NT2/D1 (cell line): ENCODE measurements at regions not wholly inside any gene's neighbourhood (a gene's known extent, or its start where the extent isn't known, plus 50 kb on each side); places are given as distances from the start of the nearest gene placed in this dataset.

Source experiments
- DNase-seq: peaks from one replicate; pipeline ENCODE4 v3.0.0-alpha.2; 2011; ENCODE audit warnings: low read depth, low spot score
- H3K27me3 ChIP-seq: 2 replicates; pipeline ENCODE4 v1.6.0; 2011; ENCODE audit warnings: mild to moderate bottlenecking; ENCODE audit not compliant: insufficient read length, insufficient read depth
- H3K36me3 ChIP-seq: 2 replicates; pipeline ENCODE4 v1.6.1; 2011; ENCODE audit warnings: mild to moderate bottlenecking, low read length, mixed read lengths; ENCODE audit not compliant: insufficient read depth, insufficient read length
- H3K4me1 ChIP-seq: 2 replicates; pipeline ENCODE4 v1.5.1; 2011; ENCODE audit not compliant: insufficient read depth, insufficient read length
- H3K4me3 ChIP-seq: 2 replicates; pipeline ENCODE4 v1.5.1; 2011; ENCODE audit warnings: low read depth; ENCODE audit not compliant: insufficient read length
- H3K9ac ChIP-seq: 2 replicates; pipeline ENCODE4 v1.6.0; 2011; ENCODE audit warnings: low read depth; ENCODE audit not compliant: insufficient read length
- H3K9me3 ChIP-seq: 2 replicates; pipeline ENCODE4 v1.5.1; 2011; ENCODE audit warnings: mild to moderate bottlenecking, low read length; ENCODE audit not compliant: insufficient read depth
- SUZ12 ChIP-seq: IDR thresholded peaks from 2 replicates; pipeline ENCODE4 v1.6.1; 2011; ENCODE audit not compliant: insufficient read length, insufficient read depth; ENCODE audit errors: extremely low read depth
- YY1 ChIP-seq: IDR thresholded peaks from 2 replicates; pipeline ENCODE4 v1.6.1; 2011; ENCODE audit not compliant: insufficient read length, insufficient read depth
- ZNF274 ChIP-seq: IDR thresholded peaks from 2 replicates; pipeline ENCODE4 v1.6.1; 2011; ENCODE audit warnings: mild to moderate bottlenecking, low read depth, low read length

GRCh38 chr10:3487228-3487627 lies 297.8 kb downstream of the KLF6 start:
- Histone ChIP-seq H3K9me3 (no peaks in the 10 kb centered on the region), H3K36me3 (no peaks in the 10 kb centered on the region), H3K4me3 (no peak overlapping the region), H3K27me3 (no peaks in the 10 kb centered on the region), H3K9ac (no peak overlapping the region), H3K4me1 (peaks cover 5% of the 10 kb centered on the region)
- TF ChIP-seq SUZ12 (no peak), YY1 (no peak), ZNF274 (no peak)
- no peak for DNase-seq

DNA sequence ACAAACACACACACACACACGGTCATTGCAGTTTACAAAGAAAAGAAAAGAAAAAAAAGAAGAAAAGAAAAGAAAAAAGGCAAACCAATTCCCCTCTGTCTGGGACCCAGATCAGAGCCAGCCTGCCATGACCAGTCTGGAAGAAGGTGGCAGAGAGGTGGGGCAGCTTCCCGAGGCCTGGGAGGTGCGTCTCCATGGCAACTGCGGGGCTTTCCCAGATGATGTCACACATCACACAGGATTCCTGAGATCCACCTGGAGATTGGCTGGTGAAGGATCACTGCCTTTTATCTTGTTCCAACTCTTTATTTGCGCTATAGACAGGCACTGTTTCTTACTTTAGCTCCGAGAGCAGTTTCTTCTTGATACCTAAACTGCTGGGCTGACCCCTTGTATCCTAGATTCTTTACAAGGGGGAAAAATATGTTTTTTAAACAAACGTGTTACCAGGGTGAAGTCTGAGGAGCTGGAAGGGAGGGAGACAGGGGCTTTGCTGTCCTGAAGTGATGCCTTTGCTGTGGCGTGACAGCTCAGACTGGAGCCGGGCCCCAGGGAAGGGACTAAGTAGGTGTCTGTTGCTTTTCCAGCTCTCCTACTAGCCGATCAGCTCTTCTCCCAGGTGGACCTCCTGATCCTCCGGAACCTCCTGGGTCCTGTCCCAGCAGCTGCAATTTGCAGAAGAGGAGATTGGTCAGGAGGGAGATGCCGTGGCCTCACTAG lies 298.5 kb downstream of the KLF6 start:
- Histone ChIP-seq H3K27me3 (no peaks in the 10 kb centered on the region), H3K4me1 (peaks cover 5% of the 10 kb centered on the region), H3K9me3 (no peaks in the 10 kb centered on the region), H3K9ac (no peak overlapping the region), H3K4me3 (no peak overlapping the region), H3K36me3 (no peaks in the 10 kb centered on the region)
- TF ChIP-seq SUZ12, result no peak
- TF ChIP-seq YY1, result no peak
- TF ChIP-seq ZNF274, result no peak
- peak; percentile 30 for DNase-seq

GRCh38 chr10:3485057-3485686 lies 299.8 kb downstream of the KLF6 start:
- no peak overlapping the region for H3K9ac ChIP-seq
- H3K4me1 ChIP-seq, result peaks cover 5% of the 10 kb centered on the region
- no peaks in the 10 kb centered on the region for H3K9me3 ChIP-seq
- no peak for DNase-seq
- H3K36me3 ChIP-seq, result no peaks in the 10 kb centered on the region
- H3K4me3 ChIP-seq, result no peak overlapping the region
- no peaks in the 10 kb centered on the region for H3K27me3 ChIP-seq
- TF ChIP-seq SUZ12, result no peak
- no peak for TF ChIP-seq ZNF274
- no peak for TF ChIP-seq YY1

- Histone ChIP-seq H3K9ac (no peak overlapping the region), H3K9me3 (no peaks in the 10 kb centered on the region), H3K4me3 (no peak overlapping the region), H3K4me1 (peaks cover 5% of the 10 kb centered on the region), H3K27me3 (no peaks in the 10 kb centered on the region), H3K36me3 (no peaks in the 10 kb centered on the region)
- DNase-seq, result no peak
- TF ChIP-seq SUZ12 (no peak), ZNF274 (no peak), YY1 (no peak)
Observed at GRCh38 chr10:3484306-3485056, 300.5 kb downstream of the KLF6 start.

DNA sequence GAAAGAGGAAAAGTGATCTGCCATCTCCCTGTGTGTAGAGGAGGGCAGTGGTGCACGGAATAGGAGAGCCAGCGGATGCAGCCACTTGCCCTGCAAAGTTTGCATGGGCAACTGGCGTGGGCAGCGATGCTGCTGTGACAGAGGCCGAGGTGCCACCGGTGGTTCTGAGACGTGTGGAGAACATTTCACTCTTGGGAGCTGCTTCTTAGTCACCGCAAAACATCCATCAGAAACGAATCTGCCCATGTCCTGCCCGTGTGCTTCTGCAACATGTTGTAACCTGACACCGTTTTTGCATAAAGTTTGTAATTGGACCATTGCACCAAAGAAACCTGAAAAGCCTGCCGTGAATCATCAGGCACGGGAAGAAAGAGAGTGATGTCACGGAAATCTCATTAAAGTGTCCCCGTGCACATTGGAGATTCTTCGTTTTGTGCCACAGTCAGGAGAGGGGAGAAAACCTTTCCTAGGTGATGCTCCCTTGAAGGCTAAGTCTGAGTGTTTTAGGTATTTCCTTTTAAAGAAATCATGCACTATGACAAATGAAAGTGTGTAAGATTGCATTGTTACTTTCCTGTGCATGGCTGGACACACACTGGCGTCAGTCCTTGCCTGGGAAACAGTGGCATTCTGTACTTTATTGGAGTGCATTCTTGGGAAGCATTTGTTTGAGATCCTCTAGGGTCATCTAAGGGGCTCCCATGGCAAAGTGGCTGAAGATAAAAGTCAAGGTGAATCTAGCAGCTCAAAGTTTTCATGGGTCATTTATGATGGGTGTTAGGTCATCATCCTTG lies 302.6 kb downstream of the KLF6 start:
- H3K9ac ChIP-seq, result no peak overlapping the region
- H3K4me3 ChIP-seq, result no peak overlapping the region
- no peaks in the 10 kb centered on the region for H3K36me3 ChIP-seq
- peaks cover 5% of the 10 kb centered on the region for H3K4me1 ChIP-seq
- no peaks in the 10 kb centered on the region for H3K9me3 ChIP-seq
- TF ChIP-seq SUZ12 (no peak), YY1 (no peak), ZNF274 (no peak)
- no peaks in the 10 kb centered on the region for H3K27me3 ChIP-seq
- no peak for DNase-seq

GRCh38 chr10:3481496-3481895 lies 303.5 kb downstream of the KLF6 start:
- no peak overlapping the region for H3K4me3 ChIP-seq
- H3K9me3 ChIP-seq, result no peaks in the 10 kb centered on the region
- no peaks in the 10 kb centered on the region for H3K27me3 ChIP-seq
- no peaks in the 10 kb centered on the region for H3K4me1 ChIP-seq
- no peak for DNase-seq
- H3K9ac ChIP-seq, result no peak overlapping the region
- H3K36me3 ChIP-seq, result no peaks in the 10 kb centered on the region
- TF ChIP-seq ZNF274 (no peak), YY1 (no peak), SUZ12 (no peak)
